GM19463 (cell line): ENCODE measurements at regions not wholly inside any gene's neighbourhood (a gene's known extent, or its start where the extent isn't known, plus 50 kb on each side); places are given as distances from the start of the nearest gene placed in this dataset.
"Not testable (repeated sequence)": the region's sequence is repeated elsewhere in the genome, so short reads cannot be mapped to it uniquely, and the experiment has no call there.

Experiments used
- ATAC-seq: cut with Tn5 transposase; IDR thresholded peaks from one replicate; pipeline ENCODE4 v1.9.1; 2021; ENCODE audit warnings: mild to moderate bottlenecking, moderate library complexity; ENCODE audit not compliant: unreplicated experiment

- not testable (repeated sequence) for ATAC-seq
These were observed 90.3 kb downstream of the DLEU7 start for GRCh38 chr13:50753221-50753620.

GRCh38 chr13:50755862-50756685 lies 87.4 kb downstream of the DLEU7 start:
- ATAC-seq, result peak; percentile 48

- ATAC-seq, result no peak
These were observed 86.5 kb downstream of the DLEU7 start for GRCh38 chr13:50757008-50757407.

GRCh38 chr13:50758796-50759195 lies 84.7 kb downstream of the DLEU7 start:
- no peak for ATAC-seq

- no peak for ATAC-seq
These were observed 82.7 kb downstream of the DLEU7 start for GRCh38 chr13:50760751-50761150.

GRCh38 chr13:50761406-50761805 lies 82.1 kb downstream of the DLEU7 start:
- no peak for ATAC-seq

GRCh38 chr13:50762969-50763567 lies 80.4 kb downstream of the DLEU7 start:
- ATAC-seq, result no peak

- no peak for ATAC-seq
These were observed 77.5 kb downstream of the DLEU7 start for GRCh38 chr13:50766013-50766412.

GRCh38 chr13:50766695-50767094 lies 76.8 kb downstream of the DLEU7 start:
- no peak for ATAC-seq

- not testable (repeated sequence) for ATAC-seq
These were observed 70.6 kb downstream of the DLEU7 start for GRCh38 chr13:50772881-50773280.
